VCaP (cell line): ENCODE measurements at regions not wholly inside any gene's neighbourhood (a gene's known extent, or its start where the extent isn't known, plus 50 kb on each side); places are given as distances from the start of the nearest gene placed in this dataset.
"Not testable (repeated sequence)": the region's sequence is repeated elsewhere in the genome, so short reads cannot be mapped to it uniquely, and the experiment has no call there.

Experiments
- H3K27ac ChIP-seq: fragments of 450-650 bp; 2 replicates; pipeline ENCODE4 v1.5.1; 2017
- CTCF ChIP-seq: fragments of 450-650 bp; conservative IDR thresholded peaks from 2 replicates; pipeline ENCODE4 v1.5.1; 2017; ENCODE audit warnings: mild to moderate bottlenecking, moderate library complexity

DNA sequence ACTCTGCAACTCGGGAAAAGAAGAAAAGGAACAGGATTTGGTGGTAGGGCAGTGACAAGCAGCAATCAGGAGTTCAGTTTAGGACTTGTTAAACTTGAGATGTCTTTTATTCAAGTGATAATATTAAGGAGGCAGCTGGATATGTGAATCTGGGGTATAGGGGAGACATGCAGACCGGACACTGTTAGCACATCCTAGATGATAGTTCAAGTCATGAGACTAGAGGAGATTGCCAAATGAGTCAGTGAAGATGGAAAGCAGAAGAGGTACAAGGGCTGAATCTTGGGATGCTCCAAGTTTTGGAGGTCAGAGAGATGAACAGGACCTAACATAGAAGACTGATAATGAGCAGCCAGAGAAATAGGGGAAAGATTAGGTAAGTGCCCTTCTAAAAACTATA, 69.5 kb upstream of the PSME4 start:
- TF ChIP-seq CTCF: no peak

GRCh38 chr2:54038835-54039234, 68.0 kb upstream of the PSME4 start:
- no peak for TF ChIP-seq CTCF
- H3K27ac ChIP-seq: no peak overlapping the region

More for the DNA sequence above, 69.5 kb upstream of the PSME4 start:
- no peak overlapping the region for H3K27ac ChIP-seq

- not testable (repeated sequence) for H3K27ac ChIP-seq
These were observed 60.5 kb upstream of the PSME4 start for GRCh38 chr2:54031288-54031687.

- no peak overlapping the region for H3K27ac ChIP-seq
- no peak for TF ChIP-seq CTCF
These were observed 60.0 kb upstream of the PSME4 start for GRCh38 chr2:54030806-54031205.

DNA sequence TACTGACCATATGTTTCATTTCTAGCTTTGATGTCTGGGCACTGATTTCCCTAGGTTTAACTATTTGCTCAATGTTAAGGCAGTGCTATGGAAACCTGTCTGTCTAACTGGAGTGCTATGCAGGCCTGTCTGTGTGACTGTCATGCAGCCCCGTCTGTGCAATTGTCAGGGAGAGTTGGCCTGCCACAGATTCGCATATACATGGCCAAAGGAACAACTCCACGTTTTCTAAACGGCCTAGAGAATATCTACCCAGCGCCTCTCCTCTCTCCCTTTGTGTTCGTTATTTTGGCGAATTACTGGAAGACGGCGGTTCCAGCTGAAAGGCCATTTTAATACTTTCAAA, 59.6 kb upstream of the PSME4 start:
- TF ChIP-seq CTCF: no peak
- no peak overlapping the region for H3K27ac ChIP-seq

DNA sequence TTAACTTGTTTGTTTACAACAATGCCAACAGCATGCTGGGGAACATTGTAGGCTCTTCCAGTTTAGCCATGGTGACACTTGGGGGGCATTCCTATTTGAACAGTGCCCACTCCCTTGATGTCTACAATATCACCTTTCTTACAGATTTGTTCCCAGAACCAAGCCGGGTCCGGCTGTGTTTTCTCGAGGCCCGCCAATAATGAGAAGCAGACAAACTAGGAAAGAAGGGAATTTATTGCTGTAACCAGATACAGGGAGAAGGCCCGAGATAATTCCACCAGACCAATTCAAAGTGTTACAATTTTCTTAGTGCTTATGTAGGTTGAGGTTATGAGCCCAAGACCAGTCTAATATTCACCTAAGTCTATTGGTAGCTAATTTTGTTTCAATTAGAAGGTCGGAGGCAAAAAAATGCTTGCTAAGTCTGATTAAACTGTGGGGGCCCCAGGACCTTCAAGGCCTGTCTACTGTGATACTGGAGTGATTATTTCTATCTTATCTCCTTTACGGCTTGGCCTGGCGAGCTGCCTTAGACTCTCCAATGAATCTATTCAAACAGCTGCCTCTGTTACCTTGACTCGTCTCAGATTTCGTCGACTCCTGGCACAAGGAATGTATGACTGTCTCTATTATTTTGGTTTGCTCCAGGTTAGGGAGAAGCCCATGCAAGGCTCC, 59.1 kb upstream of the PSME4 start:
- no peak overlapping the region for H3K27ac ChIP-seq
- TF ChIP-seq CTCF: no peak

- not testable (repeated sequence) for H3K27ac ChIP-seq
These were observed 54.8 kb upstream of the PSME4 start for GRCh38 chr2:54025463-54026075.

- H3K27ac ChIP-seq: no peak overlapping the region
- no peak for TF ChIP-seq CTCF
These were observed 53.8 kb upstream of the PSME4 start for GRCh38 chr2:54024576-54024975.
